ENCODE measurements at regions not wholly inside any gene's neighbourhood (a gene's known extent, or its start where the extent isn't known, plus 50 kb on each side); places are given as distances from the start of the nearest gene placed in this dataset.

DNA sequence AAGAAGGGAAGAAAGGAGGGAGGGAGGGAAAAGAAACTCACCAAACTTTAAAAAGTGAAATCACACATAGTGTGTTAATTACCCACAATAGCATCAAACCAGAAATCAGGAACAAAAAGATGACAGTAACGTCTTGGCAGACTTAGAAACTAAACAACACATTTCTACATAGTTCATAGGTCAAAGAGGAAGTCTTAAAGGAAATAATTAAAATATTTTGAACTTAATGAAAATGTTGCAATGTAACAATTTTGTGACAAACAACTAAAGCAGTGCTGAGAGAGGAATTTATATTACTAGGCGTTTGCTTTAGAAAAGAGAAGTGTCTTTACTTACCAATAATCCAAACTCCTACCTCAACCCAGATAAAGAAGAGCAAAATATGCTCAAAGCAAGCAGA is 505.0 kb upstream of the ID2 start:
- Mint-ChIP-seq H3K9me3 (no peaks in the 10 kb centered on the region), H3K27ac (no peak overlapping the region), H3K36me3 (ENCODE audit: low read depth) (peaks cover 7% of the 10 kb centered on the region; the same call in 1 of the 2 replicates), H3K4me3 (no peak overlapping the region), H3K4me1 (ENCODE audit: low read depth) (peaks cover 16% of the 10 kb centered on the region), H3K27me3 (ENCODE audit: insufficient read depth) (peaks cover 5% of the 10 kb centered on the region)
- no peak for DNase-seq
- TF ChIP-seq, protein P1, sequence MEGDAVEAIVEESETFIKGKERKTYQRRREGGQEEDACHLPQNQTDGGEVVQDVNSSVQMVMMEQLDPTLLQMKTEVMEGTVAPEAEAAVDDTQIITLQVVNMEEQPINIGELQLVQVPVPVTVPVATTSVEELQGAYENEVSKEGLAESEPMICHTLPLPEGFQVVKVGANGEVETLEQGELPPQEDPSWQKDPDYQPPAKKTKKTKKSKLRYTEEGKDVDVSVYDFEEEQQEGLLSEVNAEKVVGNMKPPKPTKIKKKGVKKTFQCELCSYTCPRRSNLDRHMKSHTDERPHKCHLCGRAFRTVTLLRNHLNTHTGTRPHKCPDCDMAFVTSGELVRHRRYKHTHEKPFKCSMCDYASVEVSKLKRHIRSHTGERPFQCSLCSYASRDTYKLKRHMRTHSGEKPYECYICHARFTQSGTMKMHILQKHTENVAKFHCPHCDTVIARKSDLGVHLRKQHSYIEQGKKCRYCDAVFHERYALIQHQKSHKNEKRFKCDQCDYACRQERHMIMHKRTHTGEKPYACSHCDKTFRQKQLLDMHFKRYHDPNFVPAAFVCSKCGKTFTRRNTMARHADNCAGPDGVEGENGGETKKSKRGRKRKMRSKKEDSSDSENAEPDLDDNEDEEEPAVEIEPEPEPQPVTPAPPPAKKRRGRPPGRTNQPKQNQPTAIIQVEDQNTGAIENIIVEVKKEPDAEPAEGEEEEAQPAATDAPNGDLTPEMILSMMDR (IDR thresholded peaks at IDR 0.05), result no peak

DNA sequence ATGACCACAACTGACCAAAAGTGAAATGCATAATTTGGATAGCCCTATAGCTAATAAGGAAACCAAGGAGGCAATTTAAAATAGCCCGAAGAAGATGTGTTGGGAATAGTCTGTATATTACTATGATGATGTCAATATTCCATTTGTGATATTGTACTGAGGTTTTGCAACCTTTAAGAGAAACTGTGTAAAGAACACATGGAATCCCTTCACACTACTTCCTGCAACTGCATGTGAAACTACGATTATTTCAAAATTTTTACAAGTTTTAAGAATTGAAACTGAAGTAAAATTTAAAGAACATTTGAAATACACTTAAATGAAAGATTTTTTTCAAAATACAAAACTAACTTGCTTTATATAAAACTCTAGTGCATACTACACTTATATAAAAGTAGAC is 504.3 kb upstream of the ID2 start:
- H3K4me3 Mint-ChIP-seq, result no peak overlapping the region
- DNase-seq, result no peak
- no peak overlapping the region for H3K27ac Mint-ChIP-seq
- peaks cover 7% of the 10 kb centered on the region; the same call in 1 of the 2 replicates for H3K36me3 Mint-ChIP-seq (ENCODE audit: low read depth)
- peaks cover 12% of the 10 kb centered on the region for H3K4me1 Mint-ChIP-seq (ENCODE audit: low read depth)
- H3K27me3 Mint-ChIP-seq (ENCODE audit: insufficient read depth), result peaks cover 5% of the 10 kb centered on the region
- no peaks in the 10 kb centered on the region for H3K9me3 Mint-ChIP-seq
- TF ChIP-seq, protein P1 (IDR thresholded peaks at IDR 0.05), result no peak

DNA sequence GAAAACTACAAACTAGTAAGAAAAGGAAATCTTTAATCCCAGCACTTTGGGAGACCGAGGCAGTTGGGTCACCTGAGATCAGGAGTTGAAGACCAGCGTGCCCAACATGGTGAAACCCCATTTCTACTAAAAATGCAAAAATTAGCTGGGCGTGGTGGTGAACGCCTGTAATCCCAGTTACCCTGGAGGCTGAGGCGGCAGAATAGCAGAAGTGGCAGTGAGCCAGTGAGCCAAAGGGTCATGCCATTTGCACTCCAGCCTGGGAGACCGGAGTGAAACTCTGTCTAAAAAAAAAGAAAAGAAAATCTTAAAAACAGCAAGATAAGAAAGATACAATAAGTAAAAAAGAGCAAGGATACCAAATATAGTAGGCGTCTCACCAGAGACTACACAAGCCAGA is 502.9 kb upstream of the ID2 start:
- no peak overlapping the region for H3K4me3 Mint-ChIP-seq

DNA sequence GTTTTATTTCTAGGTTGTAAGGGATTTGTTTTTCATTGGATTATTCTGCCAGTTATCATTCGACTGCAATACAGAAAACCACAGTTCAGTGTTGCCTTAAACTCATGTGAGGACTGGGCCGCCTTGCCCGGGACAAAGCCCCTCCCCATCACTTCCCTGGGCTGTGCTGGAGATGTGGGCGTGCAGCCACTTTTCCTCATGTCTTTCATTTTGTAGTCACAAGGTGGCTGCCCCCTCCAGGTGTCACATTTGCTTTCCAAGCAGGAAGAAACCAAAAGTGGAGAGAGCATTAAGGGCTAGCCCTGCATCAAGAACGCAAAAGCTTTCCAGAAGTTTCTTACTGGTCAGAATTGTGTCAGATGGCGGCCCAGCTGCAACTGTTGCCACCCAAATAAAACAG is 492.5 kb upstream of the ID2 start:
- H3K4me3 Mint-ChIP-seq, result no peak overlapping the region
- H3K27ac Mint-ChIP-seq, result no peak overlapping the region
- H3K4me1 Mint-ChIP-seq (ENCODE audit: low read depth), result peaks cover 17% of the 10 kb centered on the region
- H3K27me3 Mint-ChIP-seq (ENCODE audit: insufficient read depth), result peaks cover 7% of the 10 kb centered on the region
- no peak for DNase-seq
- no peaks in the 10 kb centered on the region for H3K36me3 Mint-ChIP-seq (ENCODE audit: low read depth)
- H3K9me3 Mint-ChIP-seq, result no peaks in the 10 kb centered on the region
- TF ChIP-seq, protein P1 (IDR thresholded peaks at IDR 0.05), result no peak

More for the DNA sequence above, 502.9 kb upstream of the ID2 start:
- Mint-ChIP-seq H3K27ac (no peak overlapping the region), H3K27me3 (ENCODE audit: insufficient read depth) (peaks cover 3% of the 10 kb centered on the region; the same call in 1 of the 2 replicates), H3K4me1 (ENCODE audit: low read depth) (peaks cover 12% of the 10 kb centered on the region), H3K36me3 (ENCODE audit: low read depth) (peaks cover 7% of the 10 kb centered on the region; the same call in 1 of the 2 replicates), H3K9me3 (no peaks in the 10 kb centered on the region)
- DNase-seq, result no peak
- TF ChIP-seq, protein P1 (IDR thresholded peaks at IDR 0.05), result no peak

DNA sequence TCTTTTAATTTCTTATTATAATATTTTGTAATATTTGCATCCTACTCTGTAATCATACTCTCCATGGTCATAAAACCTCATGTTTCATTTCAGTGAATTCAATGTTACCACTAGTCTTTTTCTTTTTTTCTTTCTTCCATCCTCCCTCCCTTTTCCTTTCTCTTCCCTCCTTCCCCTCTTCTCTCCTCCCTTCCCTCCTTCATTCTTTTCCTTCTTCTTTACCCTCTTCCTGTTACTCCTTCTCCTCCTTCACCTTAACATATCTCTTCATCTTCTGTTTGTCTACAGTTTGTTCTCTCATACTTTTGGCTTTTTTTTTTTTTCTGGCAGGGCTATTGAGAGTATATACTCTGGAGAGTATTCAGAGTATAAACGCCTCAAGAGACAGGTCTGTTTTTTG is 491.6 kb upstream of the ID2 start:
- no peak for DNase-seq
- H3K9me3 Mint-ChIP-seq, result no peaks in the 10 kb centered on the region
- no peaks in the 10 kb centered on the region for H3K36me3 Mint-ChIP-seq (ENCODE audit: low read depth)

More for the DNA sequence above, 491.6 kb upstream of the ID2 start:
- TF ChIP-seq, protein P1 (IDR thresholded peaks at IDR 0.05), result no peak
- Mint-ChIP-seq H3K27me3 (ENCODE audit: insufficient read depth) (peaks cover 7% of the 10 kb centered on the region), H3K4me3 (no peak overlapping the region), H3K27ac (no peak overlapping the region), H3K4me1 (ENCODE audit: low read depth) (peaks cover 17% of the 10 kb centered on the region)

All from HFFc6 (cell line).